ENCODE measurements at regions not wholly inside any gene's neighbourhood (a gene's known extent, or its start where the extent isn't known, plus 50 kb on each side); places are given as distances from the start of the nearest gene placed in this dataset.

DNA sequence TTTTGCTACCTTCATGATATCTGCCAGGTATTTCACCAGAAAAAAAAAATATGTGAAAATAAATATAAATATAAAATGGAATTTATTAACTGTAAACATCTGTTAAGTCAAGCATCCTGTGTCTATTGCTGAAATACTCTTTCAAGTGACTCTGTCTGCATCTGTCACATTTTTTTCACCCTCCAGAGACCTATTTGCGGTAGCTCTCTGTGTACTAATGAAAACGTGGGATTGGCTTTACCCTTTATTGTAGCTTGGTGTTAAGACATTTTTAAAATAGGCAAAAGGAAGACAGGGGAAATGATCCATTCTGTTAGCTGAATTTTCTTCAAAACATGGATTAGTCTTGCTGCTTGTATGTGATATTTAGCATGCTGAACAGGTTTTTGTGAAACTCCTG is 536.0 kb upstream of the WWC1 start (continued):
- TF ChIP-seq ZNF350 (CRISPR knock-in tag; IDR thresholded peaks at IDR 0.05; ENCODE audit: borderline replicate concordance, low read depth) (no peak), MIXL1 (CRISPR knock-in tag; IDR thresholded peaks at IDR 0.05) (no peak), ZNF777 (CRISPR knock-in tag; IDR thresholded peaks at IDR 0.05) (no peak), DNMT1 (CRISPR knock-in tag; IDR thresholded peaks at IDR 0.05) (no peak), ZNF251 (CRISPR knock-in tag; IDR thresholded peaks at IDR 0.05) (no peak), SCMH1 (CRISPR knock-in tag; IDR thresholded peaks at IDR 0.05; ENCODE audit: borderline replicate concordance) (no peak)

DNA sequence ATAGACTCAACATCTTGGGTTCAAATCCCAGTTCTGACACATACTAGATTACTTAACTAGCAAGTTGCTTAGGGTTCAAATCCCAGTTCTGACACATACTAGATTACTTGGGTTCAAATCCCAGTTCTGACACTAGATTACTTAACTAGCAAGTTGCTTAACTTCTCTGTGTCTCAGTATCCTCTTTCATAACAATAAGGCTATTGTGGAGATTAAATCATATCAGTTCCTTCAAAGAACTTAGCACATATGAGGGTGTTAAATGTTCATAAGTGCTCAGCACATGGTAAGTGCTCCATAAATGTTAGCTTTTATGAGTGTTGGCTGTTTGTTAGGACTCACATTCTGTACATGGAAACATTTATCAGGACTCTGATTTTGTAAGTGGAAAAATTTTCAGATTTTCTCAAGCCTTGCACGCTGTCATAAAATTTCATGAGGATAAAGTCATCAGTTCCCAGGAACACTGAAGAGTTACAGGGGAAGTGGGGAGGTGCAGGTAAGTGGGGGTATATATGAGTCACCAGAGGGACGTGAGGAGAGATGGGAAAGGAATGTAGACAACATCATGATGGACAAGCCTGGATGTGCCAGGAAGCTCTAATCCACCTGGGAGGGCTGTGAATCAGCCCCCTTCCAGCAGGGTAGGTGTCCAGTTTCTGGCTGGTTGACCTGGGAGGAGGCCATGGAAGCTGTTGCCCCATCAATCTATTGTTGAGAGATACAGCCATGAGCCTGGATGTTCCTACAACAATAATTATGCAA is 532.2 kb upstream of the WWC1 start:
- H3K4me1 ChIP-seq (ENCODE audit: insufficient read depth, low read length), result no peaks in the 10 kb centered on the region
- BruUV-seq (replicated peaks), result no TSS peak
- no peak overlapping the region for H3K9ac ChIP-seq (ENCODE audit: insufficient read depth, low read depth, low read length)
- intact Hi-C loops (cut with micrococcal nuclease; ENCODE audit: unreplicated experiment) (no loop called here), in situ Hi-C loops (cut with HindIII; ENCODE audit: extremely low pct_ligation_motif_present, low pct_unique_long_range_greater_than_20kb) (no loop called here)
- no peak overlapping the region for H3K4me2 ChIP-seq (ENCODE audit: low read depth, low read length)
- no peak overlapping the region for H3K27ac ChIP-seq (ENCODE audit: extremely low read length, insufficient read depth, low read length)
- CTCF ChIA-PET (ENCODE audit: low intra/inter-chr PET ratio, low total read pairs), result no interaction called here
- no peak overlapping the region for H3K4me3 ChIP-seq (replicated peaks in 1 of 3; ENCODE audit: insufficient read depth in 1 of 3, low read depth in 2 of 3, low read length in 3 of 3)
- no peaks in the 10 kb centered on the region for H4K20me1 ChIP-seq (ENCODE audit: insufficient read depth, low read length)
- no peaks in the 10 kb centered on the region for H3K9me3 ChIP-seq (ENCODE audit: low read length)
- no peaks in the 10 kb centered on the region for H3K36me3 ChIP-seq (replicated peaks in 1 of 2; ENCODE audit: control insufficient read depth in 1 of 2, insufficient read depth in 2 of 2, low read length in 2 of 2)
- DNase-seq (ENCODE audit: low spot score) (no peak), FAIRE-seq (no peak), ATAC-seq (no peak)
- no peak for TF ChIP-seq ESRRA (CRISPR knock-in tag; IDR thresholded peaks at IDR 0.05; ENCODE audit: low read depth)
- H3K27me3 ChIP-seq (ENCODE audit: control insufficient read depth in 1 of 2, insufficient read depth in 2 of 2, low read length in 2 of 2), result 0 out of 5 replicates have a peak, but pooled peaks cover 0 to 5% of the 10 kb centered on the region in 2 experiments
- POLR2A ChIA-PET, result no interaction called here
- no peak overlapping the region for H2AFZ ChIP-seq (ENCODE audit: low read length)
- no peaks in the 10 kb centered on the region for H3K79me2 ChIP-seq (ENCODE audit: insufficient read depth, low read length)
- 11% methylated on average over 2 of the region's 2 CpGs for WGBS (ENCODE audit: low lambda C conversion rate)

DNA sequence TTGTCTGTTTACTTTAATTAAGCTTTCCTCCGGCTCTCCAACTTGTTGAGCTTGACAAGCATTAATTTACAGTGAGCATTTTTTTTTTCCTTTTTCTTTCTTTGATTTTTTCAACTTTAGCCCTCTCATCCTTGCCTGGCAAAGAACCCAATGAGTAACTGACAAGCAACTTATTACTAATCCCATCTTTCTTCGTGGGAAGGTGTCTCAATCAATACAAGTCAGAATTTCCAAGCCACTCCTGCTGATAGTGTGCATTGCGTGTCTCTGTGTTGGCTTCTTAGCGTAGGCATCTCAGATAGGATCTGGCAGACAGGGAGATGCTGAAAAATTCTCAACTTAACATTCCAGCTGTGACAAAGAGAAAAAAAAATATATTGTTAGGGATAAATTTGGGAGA is 527.7 kb upstream of the WWC1 start:
- no peak for FAIRE-seq

More for the DNA sequence above, 527.7 kb upstream of the WWC1 start:
- TF ChIP-seq ZNF430 (CRISPR knock-in tag; IDR thresholded peaks at IDR 0.05) (no peak), ZIK1 (CRISPR knock-in tag; IDR thresholded peaks at IDR 0.05; ENCODE audit: borderline replicate concordance, low read depth) (no peak), ZNF792 (CRISPR knock-in tag; IDR thresholded peaks at IDR 0.05) (no peak), KMT2A (CRISPR knock-in tag; IDR thresholded peaks at IDR 0.05) (no peak), SMARCC2 (IDR thresholded peaks at IDR 0.05) (no peak), ZNF33B (CRISPR knock-in tag; IDR thresholded peaks at IDR 0.05) (no peak), KDM4B (CRISPR knock-in tag; IDR thresholded peaks at IDR 0.05) (no peak), POLR2AphosphoS5 (IDR thresholded peaks at IDR 0.05; ENCODE audit: low read depth, low read length) (no peak), ZFP62 (CRISPR knock-in tag; IDR thresholded peaks at IDR 0.05) (no peak), AGO1 (IDR thresholded peaks at IDR 0.05; ENCODE audit: low read depth, low read length, poor library complexity, severe bottlenecking) (no peak)
- TF ChIP-seq, protein P1, sequence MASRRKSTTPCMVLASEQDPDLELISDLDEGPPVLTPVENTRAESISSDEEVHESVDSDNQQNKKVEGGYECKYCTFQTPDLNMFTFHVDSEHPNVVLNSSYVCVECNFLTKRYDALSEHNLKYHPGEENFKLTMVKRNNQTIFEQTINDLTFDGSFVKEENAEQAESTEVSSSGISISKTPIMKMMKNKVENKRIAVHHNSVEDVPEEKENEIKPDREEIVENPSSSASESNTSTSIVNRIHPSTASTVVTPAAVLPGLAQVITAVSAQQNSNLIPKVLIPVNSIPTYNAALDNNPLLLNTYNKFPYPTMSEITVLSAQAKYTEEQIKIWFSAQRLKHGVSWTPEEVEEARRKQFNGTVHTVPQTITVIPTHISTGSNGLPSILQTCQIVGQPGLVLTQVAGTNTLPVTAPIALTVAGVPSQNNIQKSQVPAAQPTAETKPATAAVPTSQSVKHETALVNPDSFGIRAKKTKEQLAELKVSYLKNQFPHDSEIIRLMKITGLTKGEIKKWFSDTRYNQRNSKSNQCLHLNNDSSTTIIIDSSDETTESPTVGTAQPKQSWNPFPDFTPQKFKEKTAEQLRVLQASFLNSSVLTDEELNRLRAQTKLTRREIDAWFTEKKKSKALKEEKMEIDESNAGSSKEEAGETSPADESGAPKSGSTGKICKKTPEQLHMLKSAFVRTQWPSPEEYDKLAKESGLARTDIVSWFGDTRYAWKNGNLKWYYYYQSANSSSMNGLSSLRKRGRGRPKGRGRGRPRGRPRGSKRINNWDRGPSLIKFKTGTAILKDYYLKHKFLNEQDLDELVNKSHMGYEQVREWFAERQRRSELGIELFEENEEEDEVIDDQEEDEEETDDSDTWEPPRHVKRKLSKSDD (CRISPR knock-in tag; IDR thresholded peaks at IDR 0.05; ENCODE audit: low read depth), result no peak
- 0 out of 5 replicates have a peak, but pooled peaks cover 0 to 5% of the 10 kb centered on the region in 2 experiments for H3K27me3 ChIP-seq (ENCODE audit: control insufficient read depth in 1 of 2, insufficient read depth in 2 of 2, low read length in 2 of 2)
- no peaks in the 10 kb centered on the region for H3K36me3 ChIP-seq (replicated peaks in 1 of 2; ENCODE audit: control insufficient read depth in 1 of 2, insufficient read depth in 2 of 2, low read length in 2 of 2)
- ATAC-seq, result no peak
- H3K4me3 ChIP-seq (replicated peaks in 1 of 3; ENCODE audit: insufficient read depth in 1 of 3, low read depth in 2 of 3, low read length in 3 of 3), result no peak overlapping the region
- POLR2A ChIA-PET, result no interaction called here
- no peaks in the 10 kb centered on the region for H3K4me1 ChIP-seq (ENCODE audit: insufficient read depth, low read length)
- H2AFZ ChIP-seq (ENCODE audit: low read length), result no peak overlapping the region
- in situ Hi-C loops (cut with HindIII; ENCODE audit: extremely low pct_ligation_motif_present, low pct_unique_long_range_greater_than_20kb) (no loop called here), intact Hi-C loops (cut with micrococcal nuclease; ENCODE audit: unreplicated experiment) (no loop called here)
- no TSS peak for BruUV-seq (replicated peaks)
- no peak overlapping the region for H3K9ac ChIP-seq (ENCODE audit: insufficient read depth, low read depth, low read length)
- H4K20me1 ChIP-seq (ENCODE audit: insufficient read depth, low read length), result no peaks in the 10 kb centered on the region
- no peak overlapping the region for H3K27ac ChIP-seq (ENCODE audit: extremely low read length, insufficient read depth, low read length)
- CTCF ChIA-PET (ENCODE audit: low intra/inter-chr PET ratio, low total read pairs), result no interaction called here
- no peaks in the 10 kb centered on the region for H3K79me2 ChIP-seq (ENCODE audit: insufficient read depth, low read length)
- DNase-seq (ENCODE audit: low spot score), result no peak
- WGBS (ENCODE audit: low lambda C conversion rate), result 20% methylated on average over 4 of the region's 4 CpGs
- H3K4me2 ChIP-seq (ENCODE audit: low read depth, low read length), result no peak overlapping the region
- no peaks in the 10 kb centered on the region for H3K9me3 ChIP-seq (ENCODE audit: low read length)
